DND-41 (cell line): ENCODE measurements at regions not wholly inside any gene's neighbourhood (a gene's known extent, or its start where the extent isn't known, plus 50 kb on each side); places are given as distances from the start of the nearest gene placed in this dataset.

Experiments used
- ATAC-seq: fragments of 200-7000 bp; cut with Tn5 transposase; 3 replicates; pipeline ENCODE4 v1.9.1; 2021; ENCODE audit warnings: low read depth; ENCODE audit not compliant: insufficient read depth
- DNase-seq: peaks from one replicate; pipeline ENCODE4 v3.0.0-alpha.2; 2020
- H2AFZ ChIP-seq: 2 replicates; pipeline ENCODE4 v1.6.0; 2012; ENCODE audit warnings: low read depth, low read length
- H3K27ac ChIP-seq: 2 replicates; pipeline ENCODE4 v1.5.1; 2012; ENCODE audit warnings: low read length, inconsistent platforms
- H3K27me3 ChIP-seq: fragments of 200-600 bp; sonication (generic); 2 replicates; pipeline ENCODE4 v1.6.0; 2012; ENCODE audit warnings: low read length, mild to moderate bottlenecking, inconsistent platforms; ENCODE audit not compliant: insufficient read depth, poor library complexity
- H3K36me3 ChIP-seq: 2 replicates; pipeline ENCODE4 v1.5.1; 2012; ENCODE audit warnings: low read length, inconsistent platforms; ENCODE audit not compliant: insufficient read depth
- H3K4me1 ChIP-seq: 2 replicates; pipeline ENCODE4 v1.5.1; 2012; ENCODE audit warnings: mild to moderate bottlenecking, low read length; ENCODE audit not compliant: insufficient read depth
- H3K4me2 ChIP-seq: 2 replicates; pipeline ENCODE4 v1.6.0; 2012; ENCODE audit warnings: mild to moderate bottlenecking, moderate library complexity, low read length, inconsistent platforms; ENCODE audit not compliant: insufficient read depth
- H3K4me3 ChIP-seq, 2 experiments: fragments of 200-600 bp in 1 of 2; shearing (Covaris generic) in 1 of 2; 2 replicates each; pipeline ENCODE4 v1.5.1; 2012 to 2016; ENCODE audit warnings: inconsistent platforms in 2 of 2, low read length in 2 of 2, mild to moderate bottlenecking in 2 of 2, low read depth in 1 of 2, moderate library complexity in 1 of 2
- H3K79me2 ChIP-seq: 2 replicates; pipeline ENCODE4 v1.6.0; 2012; ENCODE audit warnings: low read length, inconsistent platforms; ENCODE audit not compliant: insufficient read depth
- H3K9ac ChIP-seq: 2 replicates; pipeline ENCODE4 v1.6.0; 2012; ENCODE audit warnings: low read depth, mild to moderate bottlenecking, inconsistent platforms, low read length, moderate library complexity
- H3K9me3 ChIP-seq: 2 replicates; pipeline ENCODE4 v1.5.1; 2012; ENCODE audit warnings: low read length, moderate library complexity, mild to moderate bottlenecking, inconsistent platforms; ENCODE audit not compliant: insufficient read depth, severe bottlenecking
- H4K20me1 ChIP-seq: 2 replicates; pipeline ENCODE4 v1.6.0; 2012; ENCODE audit warnings: low read length; ENCODE audit not compliant: insufficient read depth
- EZH2 ChIP-seq: IDR thresholded peaks from 3 replicates; pipeline ENCODE4 v1.6.1; 2012; ENCODE audit warnings: borderline replicate concordance, low read depth, mild to moderate bottlenecking, moderate library complexity, low read length, inconsistent platforms; ENCODE audit not compliant: severe bottlenecking
- TF ChIP-seq, protein P1 (sequence below): IDR thresholded peaks from 2 replicates; pipeline ENCODE4 v1.5.1; 2012; ENCODE audit warnings: borderline replicate concordance, low read length, moderate library complexity, mild to moderate bottlenecking; ENCODE audit not compliant: poor library complexity, severe bottlenecking; ENCODE audit errors: extremely low read depth

DNA sequence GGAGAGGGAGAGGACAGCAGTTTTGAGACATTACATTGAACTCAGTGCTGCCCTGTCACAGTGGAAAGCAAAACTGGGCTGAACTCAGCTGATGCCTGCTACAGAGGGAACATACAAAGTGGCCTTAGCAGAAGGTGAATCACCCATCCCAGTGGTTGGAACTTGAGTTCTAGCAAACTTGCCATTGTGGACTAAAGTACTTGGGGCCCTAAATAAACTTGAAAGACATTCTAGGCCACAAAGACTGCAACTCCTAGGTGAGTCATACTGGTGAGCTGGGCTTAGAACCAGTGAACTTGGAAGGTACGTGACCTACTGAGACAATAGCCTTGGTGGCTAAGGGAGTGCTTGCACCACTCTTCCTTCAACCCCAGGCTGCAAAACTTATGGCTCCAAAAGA lies 155.7 kb upstream of the RIOK2 start:
- H3K4me1 ChIP-seq, result no peaks in the 10 kb centered on the region
- H3K4me3 ChIP-seq, result no peak overlapping the region
- no peak overlapping the region for H3K9ac ChIP-seq
- peaks cover 3% of the 10 kb centered on the region for H3K9me3 ChIP-seq
- ATAC-seq (no peak; the same call in 2 of the 3 replicates), DNase-seq (no peak)
- no peak overlapping the region for H2AFZ ChIP-seq
- no peak for TF ChIP-seq EZH2
- TF ChIP-seq, protein P1, sequence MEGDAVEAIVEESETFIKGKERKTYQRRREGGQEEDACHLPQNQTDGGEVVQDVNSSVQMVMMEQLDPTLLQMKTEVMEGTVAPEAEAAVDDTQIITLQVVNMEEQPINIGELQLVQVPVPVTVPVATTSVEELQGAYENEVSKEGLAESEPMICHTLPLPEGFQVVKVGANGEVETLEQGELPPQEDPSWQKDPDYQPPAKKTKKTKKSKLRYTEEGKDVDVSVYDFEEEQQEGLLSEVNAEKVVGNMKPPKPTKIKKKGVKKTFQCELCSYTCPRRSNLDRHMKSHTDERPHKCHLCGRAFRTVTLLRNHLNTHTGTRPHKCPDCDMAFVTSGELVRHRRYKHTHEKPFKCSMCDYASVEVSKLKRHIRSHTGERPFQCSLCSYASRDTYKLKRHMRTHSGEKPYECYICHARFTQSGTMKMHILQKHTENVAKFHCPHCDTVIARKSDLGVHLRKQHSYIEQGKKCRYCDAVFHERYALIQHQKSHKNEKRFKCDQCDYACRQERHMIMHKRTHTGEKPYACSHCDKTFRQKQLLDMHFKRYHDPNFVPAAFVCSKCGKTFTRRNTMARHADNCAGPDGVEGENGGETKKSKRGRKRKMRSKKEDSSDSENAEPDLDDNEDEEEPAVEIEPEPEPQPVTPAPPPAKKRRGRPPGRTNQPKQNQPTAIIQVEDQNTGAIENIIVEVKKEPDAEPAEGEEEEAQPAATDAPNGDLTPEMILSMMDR, result no peak
- no peaks in the 10 kb centered on the region for H3K36me3 ChIP-seq
- no peak overlapping the region for H3K4me2 ChIP-seq
- H3K27me3 ChIP-seq, result no peaks in the 10 kb centered on the region
- H3K27ac ChIP-seq, result no peak overlapping the region
- no peaks in the 10 kb centered on the region for H3K79me2 ChIP-seq
- H4K20me1 ChIP-seq, result no peaks in the 10 kb centered on the region

- H3K4me3 ChIP-seq, result no peak overlapping the region
- ATAC-seq (no peak), DNase-seq (no peak)
- H3K4me2 ChIP-seq, result no peak overlapping the region
- TF ChIP-seq, protein P1, result no peak
- no peak for TF ChIP-seq EZH2
- no peaks in the 10 kb centered on the region for H3K27me3 ChIP-seq
- no peak overlapping the region for H3K9ac ChIP-seq
- no peaks in the 10 kb centered on the region for H3K4me1 ChIP-seq
- H3K9me3 ChIP-seq, result peaks cover 9% of the 10 kb centered on the region
- no peaks in the 10 kb centered on the region for H3K36me3 ChIP-seq
- H3K27ac ChIP-seq, result no peak overlapping the region
- no peaks in the 10 kb centered on the region for H4K20me1 ChIP-seq
- H3K79me2 ChIP-seq, result no peaks in the 10 kb centered on the region
- no peak overlapping the region for H2AFZ ChIP-seq
Measured at GRCh38 chr5:97355775-97356174, 172.7 kb upstream of the RIOK2 start.

DNA sequence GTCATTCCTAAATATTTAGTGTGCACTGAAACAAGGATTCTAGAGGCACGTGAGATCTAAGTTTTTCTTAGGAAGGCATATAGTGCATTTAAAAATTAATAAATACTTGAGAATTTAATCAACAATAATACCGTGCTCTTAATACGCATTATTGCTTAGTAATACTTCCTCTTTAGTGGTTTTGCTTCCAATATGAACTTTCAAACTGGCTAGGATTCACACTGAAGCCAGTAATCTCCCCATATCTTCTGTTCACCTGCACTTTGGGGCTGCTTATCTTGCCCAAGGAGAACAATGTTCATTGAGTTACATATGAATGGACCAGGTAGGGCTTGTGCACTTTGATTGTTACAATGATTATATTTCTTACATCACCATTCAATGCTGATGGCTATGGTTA lies 180.5 kb upstream of the RIOK2 start:
- TF ChIP-seq EZH2, result no peak
- TF ChIP-seq, protein P1, result no peak
- H2AFZ ChIP-seq, result no peak overlapping the region
- H3K4me2 ChIP-seq, result no peak overlapping the region
- DNase-seq (no peak), ATAC-seq (no peak)
- no peaks in the 10 kb centered on the region for H3K79me2 ChIP-seq
- H3K4me1 ChIP-seq, result no peaks in the 10 kb centered on the region
- H3K9me3 ChIP-seq, result peaks cover 2% of the 10 kb centered on the region
- H4K20me1 ChIP-seq, result no peaks in the 10 kb centered on the region
- H3K4me3 ChIP-seq, result no peak overlapping the region
- H3K27me3 ChIP-seq, result no peaks in the 10 kb centered on the region
- H3K9ac ChIP-seq, result no peak overlapping the region
- H3K27ac ChIP-seq, result no peak overlapping the region
- H3K36me3 ChIP-seq, result no peaks in the 10 kb centered on the region

DNA sequence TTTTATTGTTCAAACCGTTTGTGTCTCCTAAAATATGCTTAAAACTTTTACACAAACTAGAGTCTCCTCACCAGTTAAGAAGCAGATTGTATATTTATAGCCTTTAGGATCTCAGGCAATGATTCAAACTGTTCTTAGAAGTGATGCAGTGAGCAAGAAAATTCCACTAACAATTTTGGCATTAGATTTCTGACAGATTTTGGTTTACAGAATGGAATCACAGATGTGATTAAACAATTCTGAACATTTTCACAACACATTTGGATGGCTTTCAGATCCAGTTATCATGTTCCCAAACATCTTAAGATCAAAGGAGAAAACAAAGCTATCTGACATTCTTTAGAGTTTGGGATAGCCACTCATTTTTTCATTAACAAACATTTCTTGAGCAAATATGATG lies 181.7 kb upstream of the RIOK2 start:
- Histone ChIP-seq H2AFZ (no peak overlapping the region), H3K27ac (no peak overlapping the region), H3K9ac (no peak overlapping the region), H4K20me1 (no peaks in the 10 kb centered on the region), H3K9me3 (no peaks in the 10 kb centered on the region), H3K4me1 (no peaks in the 10 kb centered on the region), H3K36me3 (no peaks in the 10 kb centered on the region), H3K4me2 (no peak overlapping the region), H3K4me3 (no peak overlapping the region), H3K27me3 (no peaks in the 10 kb centered on the region), H3K79me2 (no peaks in the 10 kb centered on the region)
- no peak for ATAC-seq
- no peak for TF ChIP-seq EZH2
- TF ChIP-seq, protein P1, result no peak
- DNase-seq, result no peak
